ENCODE measurements at regions not wholly inside any gene's neighbourhood (a gene's known extent, or its start where the extent isn't known, plus 50 kb on each side); places are given as distances from the start of the nearest gene placed in this dataset.

- ATAC-seq (replicated peaks) (no peak), DNase-seq (no peak)
- H3K27ac Mint-ChIP-seq: no peak overlapping the region
- no peaks in the 10 kb centered on the region for H3K9me3 Mint-ChIP-seq
- no peak overlapping the region for H3K4me3 Mint-ChIP-seq
- peaks cover 93 to 100% of the 10 kb centered on the region in 2 donors for H3K27me3 Mint-ChIP-seq
- H3K36me3 Mint-ChIP-seq (ENCODE audit: insufficient read depth): no peaks in the 10 kb centered on the region
- H3K4me1 Mint-ChIP-seq (ENCODE audit: low read depth in 2 of 2): no peaks in the 10 kb centered on the region
Observed at GRCh38 chr1:38787041-38787440, 72.5 kb downstream of the RRAGC start.

GRCh38 chr1:38786040-38786436, 73.5 kb downstream of the RRAGC start:
- Mint-ChIP-seq H3K27me3 (peaks cover 95 to 100% of the 10 kb centered on the region in 2 donors), H3K4me3 (no peak overlapping the region), H3K36me3 (ENCODE audit: insufficient read depth) (no peaks in the 10 kb centered on the region), H3K9me3 (no peaks in the 10 kb centered on the region), H3K4me1 (ENCODE audit: low read depth in 2 of 2) (no peaks in the 10 kb centered on the region), H3K27ac (no peak overlapping the region)
- no peak for DNase-seq
- ATAC-seq (replicated peaks): no peak

GRCh38 chr1:38785285-38786039, 74.1 kb downstream of the RRAGC start:
- Mint-ChIP-seq H3K4me1 (ENCODE audit: low read depth in 2 of 2) (no peaks in the 10 kb centered on the region), H3K27me3 (peaks cover 93 to 100% of the 10 kb centered on the region in 2 donors), H3K27ac (no peak overlapping the region), H3K9me3 (no peaks in the 10 kb centered on the region), H3K36me3 (ENCODE audit: insufficient read depth) (no peaks in the 10 kb centered on the region), H3K4me3 (no peak overlapping the region)
- no peak for ATAC-seq (replicated peaks)
- DNase-seq: no peak

GRCh38 chr1:38784452-38785284, 74.9 kb downstream of the RRAGC start:
- DNase-seq (no peak), ATAC-seq (replicated peaks) (no peak)
- Mint-ChIP-seq H3K27ac (no peak overlapping the region), H3K4me3 (no peak overlapping the region), H3K4me1 (ENCODE audit: low read depth in 2 of 2) (no peaks in the 10 kb centered on the region), H3K36me3 (ENCODE audit: insufficient read depth) (no peaks in the 10 kb centered on the region), H3K9me3 (no peaks in the 10 kb centered on the region), H3K27me3 (peaks cover 85 to 100% of the 10 kb centered on the region in 2 donors)

- H3K27me3 Mint-ChIP-seq: peaks cover 76 to 92% of the 10 kb centered on the region in 2 donors
- H3K4me3 Mint-ChIP-seq: no peak overlapping the region
- H3K36me3 Mint-ChIP-seq (ENCODE audit: insufficient read depth): no peaks in the 10 kb centered on the region
- H3K27ac Mint-ChIP-seq: no peak overlapping the region
- ATAC-seq (replicated peaks) (no peak), DNase-seq (no peak)
- no peaks in the 10 kb centered on the region for H3K4me1 Mint-ChIP-seq (ENCODE audit: low read depth in 2 of 2)
- no peaks in the 10 kb centered on the region for H3K9me3 Mint-ChIP-seq
Observed at GRCh38 chr1:38783640-38784229, 75.8 kb downstream of the RRAGC start.

- Mint-ChIP-seq H3K27me3 (peaks cover 61 to 92% of the 10 kb centered on the region in 2 donors), H3K4me1 (ENCODE audit: low read depth in 2 of 2) (no peaks in the 10 kb centered on the region), H3K27ac (no peak overlapping the region), H3K9me3 (no peaks in the 10 kb centered on the region), H3K4me3 (no peak overlapping the region), H3K36me3 (ENCODE audit: insufficient read depth) (no peaks in the 10 kb centered on the region)
- no peak for ATAC-seq (replicated peaks)
- DNase-seq: no peak
Observed at GRCh38 chr1:38781872-38782617, 77.5 kb downstream of the RRAGC start.

- no peak overlapping the region for H3K27ac Mint-ChIP-seq
- no peak for ATAC-seq (replicated peaks)
Observed at GRCh38 chr1:38780133-38780532, 79.4 kb downstream of the RRAGC start.

GRCh38 chr1:38779491-38779890, 80.1 kb downstream of the RRAGC start:
- Mint-ChIP-seq H3K4me1 (ENCODE audit: low read depth in 2 of 2) (no peaks in the 10 kb centered on the region), H3K27ac (no peak overlapping the region), H3K9me3 (no peaks in the 10 kb centered on the region), H3K4me3 (no peak overlapping the region), H3K36me3 (ENCODE audit: insufficient read depth) (no peaks in the 10 kb centered on the region), H3K27me3 (peaks cover 52 to 76% of the 10 kb centered on the region in 2 donors)
- DNase-seq (no peak), ATAC-seq (replicated peaks) (no peak)

More at GRCh38 chr1:38780133-38780532, 79.4 kb downstream of the RRAGC start:
- DNase-seq: no peak
- Mint-ChIP-seq H3K27me3 (peaks cover 55 to 82% of the 10 kb centered on the region in 2 donors), H3K4me1 (ENCODE audit: low read depth in 2 of 2) (no peaks in the 10 kb centered on the region), H3K4me3 (no peak overlapping the region), H3K9me3 (no peaks in the 10 kb centered on the region), H3K36me3 (ENCODE audit: insufficient read depth) (no peaks in the 10 kb centered on the region)

GRCh38 chr1:38778521-38778920, 81.1 kb downstream of the RRAGC start:
- Mint-ChIP-seq H3K9me3 (no peaks in the 10 kb centered on the region), H3K36me3 (ENCODE audit: insufficient read depth) (no peaks in the 10 kb centered on the region), H3K4me1 (ENCODE audit: low read depth in 2 of 2) (no peaks in the 10 kb centered on the region), H3K27ac (no peak overlapping the region), H3K4me3 (no peak overlapping the region), H3K27me3 (peaks cover 43 to 66% of the 10 kb centered on the region in 2 donors)
- DNase-seq (no peak), ATAC-seq (replicated peaks) (no peak)

- ATAC-seq (replicated peaks) (no peak), DNase-seq (no peak)
- H3K9me3 Mint-ChIP-seq: no peaks in the 10 kb centered on the region
- H3K4me1 Mint-ChIP-seq (ENCODE audit: low read depth in 2 of 2): no peaks in the 10 kb centered on the region
- no peak overlapping the region for H3K4me3 Mint-ChIP-seq
- H3K27ac Mint-ChIP-seq: no peak overlapping the region
- H3K36me3 Mint-ChIP-seq (ENCODE audit: insufficient read depth): no peaks in the 10 kb centered on the region
- H3K27me3 Mint-ChIP-seq: peaks cover 43 to 61% of the 10 kb centered on the region in 2 donors
Observed at GRCh38 chr1:38778051-38778450, 81.5 kb downstream of the RRAGC start.

- Mint-ChIP-seq H3K27ac (no peak overlapping the region), H3K27me3 (peaks cover 39 to 56% of the 10 kb centered on the region in 2 donors), H3K4me1 (ENCODE audit: low read depth in 2 of 2) (no peaks in the 10 kb centered on the region), H3K9me3 (no peaks in the 10 kb centered on the region), H3K36me3 (ENCODE audit: insufficient read depth) (no peaks in the 10 kb centered on the region), H3K4me3 (no peak overlapping the region)
- DNase-seq: no peak
- no peak for ATAC-seq (replicated peaks)
Observed at GRCh38 chr1:38777464-38777957, 82.1 kb downstream of the RRAGC start.

GRCh38 chr1:38776466-38777065, 83.0 kb downstream of the RRAGC start:
- no peaks in the 10 kb centered on the region for H3K36me3 Mint-ChIP-seq (ENCODE audit: insufficient read depth)
- no peaks in the 10 kb centered on the region for H3K4me1 Mint-ChIP-seq (ENCODE audit: low read depth in 2 of 2)
- H3K9me3 Mint-ChIP-seq: no peaks in the 10 kb centered on the region
- no peak for ATAC-seq (replicated peaks)
- peaks cover 32 to 50% of the 10 kb centered on the region in 2 donors for H3K27me3 Mint-ChIP-seq
- H3K4me3 Mint-ChIP-seq: no peak overlapping the region
- H3K27ac Mint-ChIP-seq: no peak overlapping the region
- no peak for DNase-seq
